Nephron progenitor cell (in vitro differentiated cells): ENCODE measurements at regions not wholly inside any gene's neighbourhood (a gene's known extent, or its start where the extent isn't known, plus 50 kb on each side); places are given as distances from the start of the nearest gene placed in this dataset.

Experiments used
- DNase-seq: peaks from one replicate; pipeline ENCODE4 v3.0.0; 2021
- H3K27ac Mint-ChIP-seq: 2 replicates; pipeline ENCODE4 v1.8.0; 2021; ENCODE audit warnings: mild to moderate bottlenecking, moderate library complexity, mixed read lengths
- H3K27me3 Mint-ChIP-seq: 2 replicates; pipeline ENCODE4 v1.8.0; 2021; ENCODE audit warnings: mild to moderate bottlenecking, low read depth, mixed read lengths; ENCODE audit not compliant: poor library complexity
- H3K36me3 Mint-ChIP-seq: 2 replicates; pipeline ENCODE4 v1.8.0; 2021; ENCODE audit warnings: low read depth, mixed read lengths
- H3K4me1 Mint-ChIP-seq: 2 replicates; pipeline ENCODE4 v1.8.0; 2021; ENCODE audit warnings: mixed read lengths
- H3K4me3 Mint-ChIP-seq: 2 replicates; pipeline ENCODE4 v1.8.0; 2021; ENCODE audit warnings: mild to moderate bottlenecking, moderate library complexity, mixed read lengths
- H3K9me3 Mint-ChIP-seq: 2 replicates; pipeline ENCODE4 v1.8.0; 2021; ENCODE audit warnings: mild to moderate bottlenecking, moderate library complexity, mixed read lengths
- TF ChIP-seq, protein P1 (sequence below): fragments of 200-600 bp; sonication (generic); IDR thresholded peaks from 2 replicates; pipeline ENCODE4 v1.5.0; 2021; ENCODE audit warnings: antibody characterized with exemption

DNA sequence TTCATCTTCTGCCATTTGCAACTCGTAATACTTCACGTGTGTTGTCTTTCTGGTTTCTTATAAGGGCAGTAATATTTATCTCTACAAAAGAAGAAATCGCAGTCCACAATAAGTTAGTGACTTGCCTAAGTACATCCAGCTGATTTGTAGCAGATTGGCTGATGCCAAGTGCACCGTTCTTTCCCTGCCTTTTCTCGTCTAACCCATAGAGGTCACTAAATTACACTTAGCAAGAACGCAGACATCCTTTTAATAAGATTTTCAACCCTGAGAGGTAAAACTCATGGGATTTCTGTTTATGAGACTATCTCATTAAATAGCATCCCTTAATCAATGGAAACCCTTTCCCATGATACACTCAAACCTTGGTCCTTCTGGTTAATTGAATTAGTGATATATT, 408.6 kb upstream of the ACTRT1 start:
- peaks cover 3% of the 10 kb centered on the region for H3K27me3 Mint-ChIP-seq
- DNase-seq, result no peak
- H3K9me3 Mint-ChIP-seq, result peaks cover 40% of the 10 kb centered on the region
- H3K27ac Mint-ChIP-seq, result no peak overlapping the region
- H3K36me3 Mint-ChIP-seq, result no peaks in the 10 kb centered on the region
- H3K4me1 Mint-ChIP-seq, result no peaks in the 10 kb centered on the region
- TF ChIP-seq, protein P1, sequence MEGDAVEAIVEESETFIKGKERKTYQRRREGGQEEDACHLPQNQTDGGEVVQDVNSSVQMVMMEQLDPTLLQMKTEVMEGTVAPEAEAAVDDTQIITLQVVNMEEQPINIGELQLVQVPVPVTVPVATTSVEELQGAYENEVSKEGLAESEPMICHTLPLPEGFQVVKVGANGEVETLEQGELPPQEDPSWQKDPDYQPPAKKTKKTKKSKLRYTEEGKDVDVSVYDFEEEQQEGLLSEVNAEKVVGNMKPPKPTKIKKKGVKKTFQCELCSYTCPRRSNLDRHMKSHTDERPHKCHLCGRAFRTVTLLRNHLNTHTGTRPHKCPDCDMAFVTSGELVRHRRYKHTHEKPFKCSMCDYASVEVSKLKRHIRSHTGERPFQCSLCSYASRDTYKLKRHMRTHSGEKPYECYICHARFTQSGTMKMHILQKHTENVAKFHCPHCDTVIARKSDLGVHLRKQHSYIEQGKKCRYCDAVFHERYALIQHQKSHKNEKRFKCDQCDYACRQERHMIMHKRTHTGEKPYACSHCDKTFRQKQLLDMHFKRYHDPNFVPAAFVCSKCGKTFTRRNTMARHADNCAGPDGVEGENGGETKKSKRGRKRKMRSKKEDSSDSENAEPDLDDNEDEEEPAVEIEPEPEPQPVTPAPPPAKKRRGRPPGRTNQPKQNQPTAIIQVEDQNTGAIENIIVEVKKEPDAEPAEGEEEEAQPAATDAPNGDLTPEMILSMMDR, result peak; percentile 23
- H3K4me3 Mint-ChIP-seq, result no peak overlapping the region

DNA sequence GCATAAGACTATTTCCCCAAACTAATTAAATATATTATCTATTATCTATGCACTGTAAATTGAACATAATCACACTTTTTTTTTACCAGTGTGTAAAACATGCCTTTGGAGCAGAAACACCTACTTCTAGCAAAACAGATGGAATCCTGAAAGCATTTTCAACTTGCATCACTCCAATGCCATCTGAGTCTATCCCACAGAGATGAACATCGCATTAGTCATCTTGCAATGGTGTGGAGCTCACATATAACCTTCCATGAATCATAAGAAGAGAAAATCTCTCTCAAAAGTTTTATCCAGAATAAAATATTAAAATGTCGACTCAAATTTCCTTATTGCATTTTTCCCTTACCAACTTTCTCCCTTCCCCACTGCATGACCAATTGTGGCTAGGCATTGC, 406.7 kb upstream of the ACTRT1 start:
- no peak for DNase-seq

DNA sequence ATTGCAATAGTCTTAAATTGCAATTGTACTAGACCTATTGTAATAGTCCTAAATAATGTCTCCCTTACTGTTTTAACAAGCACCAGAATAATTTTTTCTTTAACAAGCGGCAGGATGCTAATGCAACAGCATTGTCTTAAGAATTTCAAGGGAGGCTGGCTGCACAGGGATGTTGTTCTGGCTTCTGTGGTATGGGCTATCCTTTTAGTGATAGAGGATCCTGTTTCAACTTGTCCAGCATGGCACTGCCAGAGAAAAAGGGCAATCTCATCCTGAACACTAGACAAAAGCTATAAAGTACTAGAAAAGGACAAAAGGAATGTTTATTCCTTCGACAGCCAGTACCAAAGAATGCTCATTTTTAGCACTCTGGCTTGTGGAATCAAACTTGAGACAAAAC, 405.5 kb upstream of the ACTRT1 start:
- no peak for DNase-seq
- Mint-ChIP-seq H3K27me3 (peaks cover 6% of the 10 kb centered on the region), H3K36me3 (no peaks in the 10 kb centered on the region), H3K27ac (no peak overlapping the region), H3K4me3 (no peak overlapping the region), H3K9me3 (peaks cover 41% of the 10 kb centered on the region), H3K4me1 (no peaks in the 10 kb centered on the region)
- TF ChIP-seq, protein P1, result no peak

More for the DNA sequence above, 406.7 kb upstream of the ACTRT1 start:
- peaks cover 44% of the 10 kb centered on the region for H3K9me3 Mint-ChIP-seq
- TF ChIP-seq, protein P1, result no peak
- no peaks in the 10 kb centered on the region for H3K4me1 Mint-ChIP-seq
- H3K4me3 Mint-ChIP-seq, result no peak overlapping the region
- H3K27ac Mint-ChIP-seq, result no peak overlapping the region
- H3K27me3 Mint-ChIP-seq, result peaks cover 6% of the 10 kb centered on the region
- H3K36me3 Mint-ChIP-seq, result no peaks in the 10 kb centered on the region

DNA sequence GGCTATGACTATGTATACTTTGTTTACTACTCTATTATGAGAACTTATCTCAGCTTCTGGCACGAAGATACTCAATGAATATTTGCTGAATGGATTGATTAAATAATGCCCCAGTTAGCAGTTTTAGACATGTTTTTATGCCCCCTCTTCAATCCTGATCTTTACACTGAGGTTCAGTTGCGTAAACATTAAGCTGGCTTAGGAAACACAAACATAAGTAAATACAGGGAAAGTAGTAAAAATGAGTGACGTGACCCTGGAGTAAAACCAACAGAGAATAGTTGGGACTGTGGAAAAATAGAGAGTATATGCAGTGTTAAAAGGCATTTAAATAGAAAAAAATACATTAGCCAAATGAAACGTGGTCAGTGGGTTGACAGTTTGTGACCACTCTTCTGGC, 387.0 kb upstream of the ACTRT1 start:
- Mint-ChIP-seq H3K4me1 (peaks cover 4% of the 10 kb centered on the region), H3K27me3 (no peaks in the 10 kb centered on the region), H3K4me3 (no peak overlapping the region), H3K36me3 (no peaks in the 10 kb centered on the region), H3K9me3 (peaks cover 3% of the 10 kb centered on the region), H3K27ac (no peak overlapping the region)
- DNase-seq, result no peak
- TF ChIP-seq, protein P1, result no peak

DNA sequence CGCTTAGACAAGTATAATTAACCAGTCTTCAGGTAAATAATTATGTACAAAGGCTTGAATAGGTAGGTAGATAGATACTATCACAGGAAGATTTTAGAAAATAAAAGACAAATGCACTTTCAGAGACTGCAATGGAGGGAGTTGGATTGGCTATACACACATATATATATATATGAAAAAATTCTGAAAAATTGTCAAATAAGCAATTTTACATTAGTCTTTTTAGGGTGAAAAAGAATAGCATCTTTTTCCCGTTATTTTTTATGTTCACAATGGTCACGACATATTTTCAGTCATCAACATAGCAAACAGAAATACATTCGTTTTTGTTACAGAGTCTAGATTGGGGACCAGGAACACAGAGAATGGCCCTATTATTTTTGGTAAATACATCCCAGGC, 385.9 kb upstream of the ACTRT1 start:
- Mint-ChIP-seq H3K27ac (no peak overlapping the region), H3K4me3 (no peak overlapping the region), H3K4me1 (peaks cover 4% of the 10 kb centered on the region), H3K9me3 (no peaks in the 10 kb centered on the region), H3K27me3 (no peaks in the 10 kb centered on the region), H3K36me3 (no peaks in the 10 kb centered on the region)
- TF ChIP-seq, protein P1, result no peak
- no peak for DNase-seq

DNA sequence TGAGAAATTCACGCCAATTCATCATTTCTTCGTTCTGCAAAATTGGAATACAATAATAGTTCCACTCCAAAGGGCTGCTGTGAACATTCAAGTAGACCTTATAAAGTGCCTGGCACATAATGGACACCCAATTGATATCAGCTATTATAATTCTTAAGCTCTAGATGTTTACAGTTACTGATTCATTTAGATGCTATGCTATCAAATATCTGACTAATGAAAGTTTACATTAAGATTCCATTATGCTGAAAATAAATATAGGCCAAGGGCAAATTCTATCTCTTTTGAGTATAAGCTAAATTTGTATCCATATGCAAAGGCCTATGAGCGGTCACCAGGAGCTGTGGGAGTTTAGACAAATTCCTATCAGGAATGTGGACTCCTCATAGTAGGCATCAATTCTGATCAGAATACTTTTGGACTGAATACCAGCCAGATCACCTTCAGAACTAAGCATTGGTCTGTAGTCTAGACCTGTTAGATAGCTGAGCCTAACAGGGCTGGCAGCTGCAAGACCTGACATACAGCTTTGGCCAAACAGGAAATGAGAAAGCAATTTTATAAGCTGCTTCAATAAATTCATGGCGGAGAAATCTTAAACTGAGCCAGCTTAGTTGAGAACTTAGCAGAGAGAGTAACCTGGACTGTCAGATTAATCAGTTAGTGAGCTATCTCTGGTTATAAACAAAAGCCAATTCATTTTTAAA, 384.3 kb upstream of the ACTRT1 start:
- H3K4me1 Mint-ChIP-seq, result peaks cover 4% of the 10 kb centered on the region
- no peak overlapping the region for H3K27ac Mint-ChIP-seq
- TF ChIP-seq, protein P1, result no peak
- no peak overlapping the region for H3K4me3 Mint-ChIP-seq
- H3K36me3 Mint-ChIP-seq, result no peaks in the 10 kb centered on the region
- DNase-seq, result no peak
- no peaks in the 10 kb centered on the region for H3K9me3 Mint-ChIP-seq
- no peaks in the 10 kb centered on the region for H3K27me3 Mint-ChIP-seq
